ENCODE measurements at regions not wholly inside any gene's neighbourhood (a gene's known extent, or its start where the extent isn't known, plus 50 kb on each side); places are given as distances from the start of the nearest gene placed in this dataset.
"Not testable (repeated sequence)": the region's sequence is repeated elsewhere in the genome, so short reads cannot be mapped to it uniquely, and the experiment has no call there.

- H3K9me3 ChIP-seq (ENCODE audit: control insufficient read depth in 1 of 2, low read length in 2 of 2); H3K4me3 Mint-ChIP-seq; H3K27ac ChIP-seq (ENCODE audit: low read depth, low read length); CTCF ChIA-PET (ENCODE audit: partially characterized antibody); H3K27ac Mint-ChIP-seq; H3K27me3 Mint-ChIP-seq; H3K4me1 Mint-ChIP-seq; H3K9me3 Mint-ChIP-seq; H3K4me1 ChIP-seq (ENCODE audit: insufficient read depth, low read length); H3K36me3 ChIP-seq (ENCODE audit: insufficient read depth, low read length); H3K36me3 Mint-ChIP-seq; intact Hi-C loops (cut with micrococcal nuclease); POLR2A ChIA-PET (ENCODE audit: partially characterized antibody); H3K4me3 ChIP-seq (ENCODE audit: low read length in 2 of 2); DNase-seq; H3K27me3 ChIP-seq (ENCODE audit: insufficient read depth, low read length): not testable (repeated sequence)
Measured at GRCh38 chr12:5175415-5175814, 131.7 kb downstream of the KCNA5 start.

- H3K9me3 Mint-ChIP-seq: no peaks in the 10 kb centered on the region
- no peak overlapping the region for H3K4me3 Mint-ChIP-seq
- DNase-seq: no peak
- peaks cover 0 to 5% of the 10 kb centered on the region in 2 donors for H3K27me3 Mint-ChIP-seq
- no peaks in the 10 kb centered on the region for H3K4me1 Mint-ChIP-seq
- no peak overlapping the region for H3K27ac Mint-ChIP-seq
- no peak overlapping the region for H3K27ac ChIP-seq (ENCODE audit: low read depth, low read length)
- POLR2A ChIA-PET (ENCODE audit: partially characterized antibody): no interaction called here
- no peak overlapping the region for H3K4me3 ChIP-seq (ENCODE audit: low read length in 2 of 2)
- no peaks in the 10 kb centered on the region for H3K36me3 ChIP-seq (ENCODE audit: insufficient read depth, low read length)
- H3K36me3 Mint-ChIP-seq: no peaks in the 10 kb centered on the region
- H3K27me3 ChIP-seq (ENCODE audit: insufficient read depth, low read length): no peaks in the 10 kb centered on the region
- no peaks in the 10 kb centered on the region for H3K4me1 ChIP-seq (ENCODE audit: insufficient read depth, low read length)
- CTCF ChIA-PET (ENCODE audit: partially characterized antibody): no interaction called here
- intact Hi-C loops (cut with micrococcal nuclease): no loop called here
- no peaks in the 10 kb centered on the region for H3K9me3 ChIP-seq (ENCODE audit: control insufficient read depth in 1 of 2, low read length in 2 of 2)
Measured at GRCh38 chr12:5176036-5176435, 132.4 kb downstream of the KCNA5 start.

GRCh38 chr12:5177096-5177495 is 133.4 kb downstream of the KCNA5 start:
- Histone ChIP-seq H3K27ac (ENCODE audit: low read depth, low read length) (no peak overlapping the region), H3K4me1 (ENCODE audit: insufficient read depth, low read length) (no peaks in the 10 kb centered on the region), H3K27me3 (ENCODE audit: insufficient read depth, low read length) (no peaks in the 10 kb centered on the region), H3K4me3 (ENCODE audit: low read length in 2 of 2) (no peak overlapping the region), H3K36me3 (ENCODE audit: insufficient read depth, low read length) (no peaks in the 10 kb centered on the region), H3K9me3 (ENCODE audit: control insufficient read depth in 1 of 2, low read length in 2 of 2) (no peaks in the 10 kb centered on the region)
- Mint-ChIP-seq H3K4me3 (no peak overlapping the region), H3K36me3 (no peaks in the 10 kb centered on the region), H3K27ac (no peak overlapping the region), H3K27me3 (peaks cover 0 to 5% of the 10 kb centered on the region in 2 donors), H3K4me1 (no peaks in the 10 kb centered on the region), H3K9me3 (no peaks in the 10 kb centered on the region)
- no peak for DNase-seq
- POLR2A ChIA-PET (ENCODE audit: partially characterized antibody): no interaction called here
- intact Hi-C loops (cut with micrococcal nuclease): no loop called here
- CTCF ChIA-PET (ENCODE audit: partially characterized antibody): no interaction called here

- H3K4me1 Mint-ChIP-seq: no peaks in the 10 kb centered on the region
- DNase-seq: no peak
- Histone ChIP-seq H3K36me3 (ENCODE audit: insufficient read depth, low read length) (no peaks in the 10 kb centered on the region), H3K27ac (ENCODE audit: low read depth, low read length) (no peak overlapping the region), H3K4me3 (ENCODE audit: low read length in 2 of 2) (no peak overlapping the region), H3K9me3 (ENCODE audit: control insufficient read depth in 1 of 2, low read length in 2 of 2) (no peaks in the 10 kb centered on the region), H3K4me1 (ENCODE audit: insufficient read depth, low read length) (no peaks in the 10 kb centered on the region), H3K27me3 (ENCODE audit: insufficient read depth, low read length) (no peaks in the 10 kb centered on the region)
- H3K27ac Mint-ChIP-seq: no peak overlapping the region
- peaks cover 0 to 5% of the 10 kb centered on the region in 2 donors for H3K27me3 Mint-ChIP-seq
- ChIA-PET POLR2A (ENCODE audit: partially characterized antibody) (no interaction called here), CTCF (ENCODE audit: partially characterized antibody) (no interaction called here)
- H3K4me3 Mint-ChIP-seq: no peak overlapping the region
- H3K36me3 Mint-ChIP-seq: no peaks in the 10 kb centered on the region
- H3K9me3 Mint-ChIP-seq: peaks cover 0 to 3% (median 0%) of the 10 kb centered on the region in 8 donors
- intact Hi-C loops (cut with micrococcal nuclease): no loop called here
Measured at GRCh38 chr12:5177731-5178130, 134.1 kb downstream of the KCNA5 start.

- no peak for DNase-seq
- peaks cover 0 to 5% of the 10 kb centered on the region in 2 donors for H3K27me3 Mint-ChIP-seq
- H3K4me3 Mint-ChIP-seq: no peak overlapping the region
- no peaks in the 10 kb centered on the region for H3K36me3 Mint-ChIP-seq
- Histone ChIP-seq H3K27me3 (ENCODE audit: insufficient read depth, low read length) (no peaks in the 10 kb centered on the region), H3K9me3 (ENCODE audit: control insufficient read depth in 1 of 2, low read length in 2 of 2) (no peaks in the 10 kb centered on the region), H3K4me1 (ENCODE audit: insufficient read depth, low read length) (no peaks in the 10 kb centered on the region), H3K27ac (ENCODE audit: low read depth, low read length) (no peak overlapping the region), H3K4me3 (ENCODE audit: low read length in 2 of 2) (no peak overlapping the region), H3K36me3 (ENCODE audit: insufficient read depth, low read length) (no peaks in the 10 kb centered on the region)
- no peak overlapping the region for H3K27ac Mint-ChIP-seq
- intact Hi-C loops (cut with micrococcal nuclease): no loop called here
- CTCF ChIA-PET (ENCODE audit: partially characterized antibody): no interaction called here
- peaks cover 0 to 3% (median 0%) of the 10 kb centered on the region in 8 donors for H3K9me3 Mint-ChIP-seq
- POLR2A ChIA-PET (ENCODE audit: partially characterized antibody): no interaction called here
- H3K4me1 Mint-ChIP-seq: no peaks in the 10 kb centered on the region
Measured at GRCh38 chr12:5178571-5178970, 134.9 kb downstream of the KCNA5 start.

- intact Hi-C loops (cut with micrococcal nuclease): no loop called here
- Mint-ChIP-seq H3K4me1 (no peaks in the 10 kb centered on the region), H3K4me3 (no peak overlapping the region), H3K27ac (no peak overlapping the region), H3K36me3 (no peaks in the 10 kb centered on the region), H3K9me3 (peaks cover 0 to 3% (median 0%) of the 10 kb centered on the region in 8 donors), H3K27me3 (peaks cover 0 to 5% of the 10 kb centered on the region in 2 donors)
- Histone ChIP-seq H3K4me1 (ENCODE audit: insufficient read depth, low read length) (no peaks in the 10 kb centered on the region), H3K36me3 (ENCODE audit: insufficient read depth, low read length) (no peaks in the 10 kb centered on the region), H3K27ac (ENCODE audit: low read depth, low read length) (no peak overlapping the region), H3K27me3 (ENCODE audit: insufficient read depth, low read length) (no peaks in the 10 kb centered on the region), H3K4me3 (ENCODE audit: low read length in 2 of 2) (no peak overlapping the region), H3K9me3 (ENCODE audit: control insufficient read depth in 1 of 2, low read length in 2 of 2) (no peaks in the 10 kb centered on the region)
- DNase-seq: no peak
- CTCF ChIA-PET (ENCODE audit: partially characterized antibody): no interaction called here
- POLR2A ChIA-PET (ENCODE audit: partially characterized antibody): no interaction called here
Measured at GRCh38 chr12:5180496-5180895, 136.8 kb downstream of the KCNA5 start.

- intact Hi-C loops (cut with micrococcal nuclease): no loop called here
- Mint-ChIP-seq H3K4me1 (no peaks in the 10 kb centered on the region), H3K4me3 (no peak overlapping the region), H3K36me3 (no peaks in the 10 kb centered on the region), H3K9me3 (peaks cover 0 to 3% (median 0%) of the 10 kb centered on the region in 8 donors), H3K27me3 (peaks cover 0 to 3% of the 10 kb centered on the region in 2 donors), H3K27ac (no peak overlapping the region)
- H3K4me1 ChIP-seq (ENCODE audit: insufficient read depth, low read length): no peaks in the 10 kb centered on the region
- ChIA-PET POLR2A (ENCODE audit: partially characterized antibody) (no interaction called here), CTCF (ENCODE audit: partially characterized antibody) (no interaction called here)
- no peaks in the 10 kb centered on the region for H3K9me3 ChIP-seq (ENCODE audit: control insufficient read depth in 1 of 2, low read length in 2 of 2)
- H3K36me3 ChIP-seq (ENCODE audit: insufficient read depth, low read length): no peaks in the 10 kb centered on the region
- no peaks in the 10 kb centered on the region for H3K27me3 ChIP-seq (ENCODE audit: insufficient read depth, low read length)
- H3K4me3 ChIP-seq (ENCODE audit: low read length in 2 of 2): no peak overlapping the region
- no peak for DNase-seq
- H3K27ac ChIP-seq (ENCODE audit: low read depth, low read length): no peak overlapping the region
Measured at GRCh38 chr12:5184186-5184585, 140.5 kb downstream of the KCNA5 start.

- H3K27me3 ChIP-seq (ENCODE audit: insufficient read depth, low read length): no peaks in the 10 kb centered on the region
- Mint-ChIP-seq H3K27ac (no peak overlapping the region), H3K36me3 (no peaks in the 10 kb centered on the region), H3K9me3 (peaks cover 0 to 3% (median 0%) of the 10 kb centered on the region in 8 donors), H3K4me3 (no peak overlapping the region), H3K27me3 (no peaks in the 10 kb centered on the region), H3K4me1 (peaks cover 0 to 2% (median 0%) of the 10 kb centered on the region in 4 donors)
- no peaks in the 10 kb centered on the region for H3K9me3 ChIP-seq (ENCODE audit: control insufficient read depth in 1 of 2, low read length in 2 of 2)
- ChIA-PET POLR2A (ENCODE audit: partially characterized antibody) (no interaction called here), CTCF (ENCODE audit: partially characterized antibody) (no interaction called here)
- intact Hi-C loops (cut with micrococcal nuclease): no loop called here
- no peaks in the 10 kb centered on the region for H3K36me3 ChIP-seq (ENCODE audit: insufficient read depth, low read length)
- no peak overlapping the region for H3K4me3 ChIP-seq (ENCODE audit: low read length in 2 of 2)
- no peak overlapping the region for H3K27ac ChIP-seq (ENCODE audit: low read depth, low read length)
- no peaks in the 10 kb centered on the region for H3K4me1 ChIP-seq (ENCODE audit: insufficient read depth, low read length)
- DNase-seq: no peak
Measured at GRCh38 chr12:5185435-5186069, 141.9 kb downstream of the KCNA5 start.

Measured in CD4-positive, alpha-beta memory T cell (primary cell).